Cardiac muscle cell (in vitro differentiated cells and primary cell): ENCODE measurements at regions not wholly inside any gene's neighbourhood (a gene's known extent, or its start where the extent isn't known, plus 50 kb on each side); places are given as distances from the start of the nearest gene placed in this dataset.

ENCODE experiments used
- DNase-seq, 2 donors: peaks; one replicate each; pipeline versions ENCODE4 v3.0.0 to v3.0.0-alpha.2; 2010 to 2017; ENCODE audit warnings: low read depth in 1 of 2, low spot score in 1 of 2
- H3K27ac ChIP-seq: fragments of 200-600 bp; sonication (generic); 2 replicates; pipeline ENCODE4 v1.5.1; 2016
- H3K27me3 ChIP-seq: fragments of 200-600 bp; sonication (generic); 2 replicates; pipeline ENCODE4 v1.6.0; 2016; ENCODE audit warnings: control low read depth
- H3K36me3 ChIP-seq: fragments of 200-600 bp; sonication (generic); 2 replicates; pipeline ENCODE4 v1.5.1; 2016; ENCODE audit warnings: control low read depth
- H3K4me1 ChIP-seq: fragments of 200-600 bp; sonication (generic); 2 replicates; pipeline ENCODE4 v1.8.1; 2017; ENCODE audit warnings: low read depth, mild to moderate bottlenecking, mixed run types
- H3K4me3 ChIP-seq: fragments of 200-600 bp; sonication (generic); 2 replicates; pipeline ENCODE4 v1.5.1; 2016; ENCODE audit warnings: mild to moderate bottlenecking
- H3K9me3 ChIP-seq: fragments of 200-600 bp; sonication (generic); 2 replicates; pipeline ENCODE4 v1.5.1; 2017; ENCODE audit warnings: low read depth, mild to moderate bottlenecking, control low read depth
- CTCF ChIP-seq: IDR thresholded peaks from 2 replicates; pipeline ENCODE4 v1.5.1; 2012; ENCODE audit warnings: low read depth, mild to moderate bottlenecking, low read length

DNA sequence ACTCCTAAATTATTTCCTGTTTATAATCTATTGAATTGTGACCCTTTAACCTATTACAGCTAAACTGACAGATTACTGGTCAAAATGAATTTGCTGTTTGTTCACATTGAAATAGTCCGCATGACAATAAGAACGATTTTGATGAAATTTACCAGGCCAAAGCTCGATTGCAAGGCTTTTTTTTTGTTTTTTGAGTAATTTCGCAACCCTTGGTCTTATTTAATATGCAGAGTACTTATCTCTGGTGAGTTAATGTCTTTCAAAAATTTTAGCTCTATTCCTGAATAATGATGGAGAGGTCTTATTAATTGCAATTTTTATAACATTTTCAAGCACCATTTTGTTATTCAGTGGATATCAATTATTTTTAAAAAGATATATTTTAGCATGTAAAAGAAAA, 362.4 kb downstream of the OTOL1 start:
- H3K4me1 ChIP-seq: peaks cover 15% of the 10 kb centered on the region
- no peaks in the 10 kb centered on the region for H3K36me3 ChIP-seq
- no peak overlapping the region for H3K27ac ChIP-seq
- H3K4me3 ChIP-seq: no peak overlapping the region
- no peak for DNase-seq
- no peak for TF ChIP-seq CTCF
- no peaks in the 10 kb centered on the region for H3K27me3 ChIP-seq
- H3K9me3 ChIP-seq: no peaks in the 10 kb centered on the region

DNA sequence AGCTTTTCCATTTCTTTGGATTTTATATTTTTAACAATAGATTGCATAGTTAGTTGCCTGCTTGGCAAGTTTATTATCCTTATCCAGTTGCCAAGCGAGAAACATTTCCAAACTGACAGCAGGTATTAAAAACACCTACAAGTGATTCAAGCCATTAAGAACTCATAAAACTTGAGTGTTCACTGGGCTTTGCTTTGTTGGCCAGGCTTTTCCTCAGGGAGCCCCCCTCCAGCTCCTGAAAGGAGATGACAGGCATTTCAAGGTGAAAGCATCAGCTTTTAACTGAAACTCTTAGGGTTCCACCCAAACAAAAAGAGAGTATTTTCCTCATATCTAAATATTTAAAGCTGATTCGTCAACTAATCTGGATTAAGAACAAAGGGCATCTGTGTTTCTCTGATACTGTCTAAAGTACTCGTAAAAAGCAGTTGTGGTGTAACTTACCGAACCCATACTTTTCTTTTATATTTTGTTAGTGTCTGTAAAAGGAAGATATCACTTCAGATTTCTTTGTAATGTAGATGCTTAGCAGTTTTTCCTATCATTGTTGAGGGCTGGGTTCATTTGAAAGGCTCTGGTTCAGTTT, 363.4 kb downstream of the OTOL1 start:
- Histone ChIP-seq H3K4me1 (peaks cover 19% of the 10 kb centered on the region), H3K27me3 (no peaks in the 10 kb centered on the region), H3K9me3 (no peaks in the 10 kb centered on the region), H3K4me3 (no peak overlapping the region), H3K27ac (no peak overlapping the region), H3K36me3 (no peaks in the 10 kb centered on the region)
- peak in 1 of 2 donors; percentile 7 for DNase-seq
- TF ChIP-seq CTCF: no peak

- H3K27ac ChIP-seq: no peak overlapping the region
- H3K9me3 ChIP-seq: no peaks in the 10 kb centered on the region
- no peak for TF ChIP-seq CTCF
- no peak overlapping the region for H3K4me3 ChIP-seq
- peak in 1 of 2 donors; percentile 35 for DNase-seq
- no peaks in the 10 kb centered on the region for H3K27me3 ChIP-seq
- H3K4me1 ChIP-seq: peaks cover 26% of the 10 kb centered on the region
- H3K36me3 ChIP-seq: no peaks in the 10 kb centered on the region
These were observed 367.2 kb downstream of the OTOL1 start for GRCh38 chr3:161863775-161864174.

GRCh38 chr3:161866176-161866575, 369.6 kb downstream of the OTOL1 start:
- no peak for TF ChIP-seq CTCF
- no peaks in the 10 kb centered on the region for H3K27me3 ChIP-seq
- no peak for DNase-seq
- no peaks in the 10 kb centered on the region for H3K36me3 ChIP-seq
- H3K4me3 ChIP-seq: no peak overlapping the region
- H3K4me1 ChIP-seq: peaks cover 15% of the 10 kb centered on the region
- H3K9me3 ChIP-seq: no peaks in the 10 kb centered on the region
- no peak overlapping the region for H3K27ac ChIP-seq

GRCh38 chr3:161875483-161875882, 378.9 kb downstream of the OTOL1 start:
- no peak for DNase-seq

More at GRCh38 chr3:161875483-161875882, 378.9 kb downstream of the OTOL1 start:
- no peaks in the 10 kb centered on the region for H3K4me1 ChIP-seq
- H3K36me3 ChIP-seq: no peaks in the 10 kb centered on the region
- TF ChIP-seq CTCF: no peak
- no peak overlapping the region for H3K27ac ChIP-seq
- no peaks in the 10 kb centered on the region for H3K9me3 ChIP-seq
- H3K27me3 ChIP-seq: no peaks in the 10 kb centered on the region
- H3K4me3 ChIP-seq: no peak overlapping the region
